ENCODE measurements at regions not wholly inside any gene's neighbourhood (a gene's known extent, or its start where the extent isn't known, plus 50 kb on each side); places are given as distances from the start of the nearest gene placed in this dataset.
"Not testable (repeated sequence)": the region's sequence is repeated elsewhere in the genome, so short reads cannot be mapped to it uniquely, and the experiment has no call there.

DNA sequence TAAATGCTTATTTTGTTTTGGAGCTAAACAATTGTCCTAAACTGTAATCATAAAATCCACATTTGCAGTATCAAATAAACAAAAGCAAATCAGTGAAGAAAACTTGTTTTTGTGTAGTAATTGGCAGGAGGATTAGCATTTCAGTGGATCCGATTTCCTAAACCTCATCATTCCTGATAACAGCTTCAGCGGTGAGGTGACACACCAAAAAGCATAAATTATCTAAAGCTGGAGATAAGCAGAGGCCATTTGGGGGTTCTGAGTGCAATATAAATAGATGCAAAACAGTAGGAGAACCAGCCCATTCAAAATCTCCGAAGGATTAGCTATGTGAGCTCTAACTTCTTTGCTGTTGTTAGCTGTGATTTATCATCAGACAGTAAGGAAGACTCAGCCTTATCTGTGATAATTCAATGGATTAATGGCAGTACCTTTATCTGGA lies 235.8 kb downstream of the EPHA7 start:
- no peak for DNase-seq

DNA sequence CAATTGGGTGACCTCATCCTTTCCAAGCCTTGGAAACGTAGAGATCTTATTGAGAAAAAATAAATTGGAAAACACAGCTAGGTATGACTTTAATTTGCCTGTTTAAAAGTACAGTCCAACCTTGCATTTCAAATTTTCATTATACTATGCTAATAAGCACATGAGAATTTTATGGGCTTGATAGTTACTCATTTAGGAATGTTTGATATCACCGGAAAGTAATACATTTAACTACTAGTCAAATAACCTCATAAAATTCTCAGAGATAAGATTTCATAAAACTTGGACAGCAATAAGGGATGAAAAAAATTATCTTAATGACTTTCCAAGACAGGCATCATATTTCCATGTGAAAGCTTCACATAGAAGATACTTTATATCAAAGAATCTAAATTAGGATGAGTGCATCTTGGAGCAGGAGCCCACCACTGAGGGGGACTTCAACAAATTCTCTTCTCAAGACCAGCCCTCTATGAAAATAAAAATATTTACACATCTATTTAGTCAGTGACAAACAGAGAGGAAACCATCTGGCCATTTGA lies 236.3 kb downstream of the EPHA7 start:
- DNase-seq, result no peak

DNA sequence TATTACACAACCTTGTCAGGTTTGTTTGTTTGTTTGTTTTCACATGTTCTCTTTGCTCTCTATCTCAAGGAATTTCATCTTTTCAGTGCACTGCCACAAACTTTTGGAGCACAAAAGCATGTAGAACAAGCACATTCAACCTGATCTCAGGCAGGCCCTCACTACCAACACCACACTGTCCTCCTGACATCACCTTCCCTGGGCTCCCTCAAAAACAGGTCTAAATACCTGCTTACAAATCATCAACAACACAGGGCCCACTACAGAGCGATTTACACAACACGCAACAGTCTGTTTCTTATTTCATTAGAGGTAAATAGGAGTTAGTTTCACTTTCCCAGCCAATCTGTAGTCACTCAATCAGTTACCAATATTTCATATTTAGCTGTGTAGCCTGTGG lies 241.4 kb downstream of the EPHA7 start:
- no peak for DNase-seq

- DNase-seq, result no peak
Observed at GRCh38 chr6:93177438-93177837, 241.9 kb downstream of the EPHA7 start.

GRCh38 chr6:93176070-93176469 lies 243.3 kb downstream of the EPHA7 start:
- DNase-seq, result no peak

- not testable (repeated sequence) for DNase-seq
Observed at GRCh38 chr6:93173573-93173972, 245.8 kb downstream of the EPHA7 start.

- no peak for DNase-seq
Observed at GRCh38 chr6:93165850-93166430, 253.4 kb downstream of the EPHA7 start.

GRCh38 chr6:93164781-93165180 lies 254.6 kb downstream of the EPHA7 start:
- no peak for DNase-seq

DNA sequence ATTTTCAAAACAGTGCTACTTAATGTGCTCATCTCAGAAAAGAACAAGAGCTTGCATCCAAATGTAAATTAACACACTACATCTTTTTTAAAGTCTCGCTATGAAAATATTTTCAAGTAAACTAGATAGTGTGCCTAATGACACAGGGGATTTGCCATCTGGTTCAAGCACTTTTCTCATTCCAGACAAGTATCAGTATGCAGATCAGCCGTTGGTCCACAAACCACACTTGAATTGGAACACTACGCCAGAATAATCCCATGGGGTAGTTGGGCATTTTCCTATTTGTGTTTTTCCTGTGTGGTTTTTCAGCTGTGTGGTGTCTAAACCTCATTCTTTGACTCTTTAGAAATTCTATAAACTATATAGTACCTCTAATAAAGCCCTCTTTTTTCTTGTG lies 256.2 kb downstream of the EPHA7 start:
- no peak for DNase-seq

DNA sequence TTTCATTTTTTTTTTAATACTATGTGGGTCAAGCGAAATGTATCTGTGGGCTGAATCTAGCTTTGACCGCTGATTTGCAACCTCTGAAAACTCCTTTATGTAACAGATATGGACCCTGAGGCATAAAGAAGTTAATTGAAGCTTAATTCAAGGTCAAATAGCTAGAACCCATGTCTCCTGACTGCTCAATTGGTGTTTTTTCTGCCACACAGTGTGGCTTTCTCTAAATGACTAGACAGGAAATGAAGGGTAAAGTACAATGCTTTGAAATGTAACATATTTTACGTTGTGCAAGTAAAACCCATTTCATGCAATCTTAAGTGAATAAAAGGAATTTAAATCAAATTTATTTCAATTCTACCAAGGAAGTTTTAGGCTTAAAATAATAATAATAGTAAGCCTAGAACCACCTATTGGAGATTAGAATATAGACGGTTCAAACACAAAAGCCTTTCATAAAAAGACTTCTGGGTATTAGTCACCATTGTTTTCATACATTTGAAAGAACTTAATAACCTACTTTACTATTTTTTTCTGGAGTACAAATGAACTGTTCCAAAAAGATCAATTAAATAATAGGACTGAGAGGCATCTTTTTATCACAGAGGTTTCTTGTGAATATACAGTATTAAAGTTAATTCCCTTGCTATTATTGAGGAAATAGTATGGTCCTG lies 279.8 kb downstream of the EPHA7 start:
- no peak for DNase-seq

- no peak for DNase-seq
Observed at GRCh38 chr6:93136111-93136510, 283.2 kb downstream of the EPHA7 start.

DNA sequence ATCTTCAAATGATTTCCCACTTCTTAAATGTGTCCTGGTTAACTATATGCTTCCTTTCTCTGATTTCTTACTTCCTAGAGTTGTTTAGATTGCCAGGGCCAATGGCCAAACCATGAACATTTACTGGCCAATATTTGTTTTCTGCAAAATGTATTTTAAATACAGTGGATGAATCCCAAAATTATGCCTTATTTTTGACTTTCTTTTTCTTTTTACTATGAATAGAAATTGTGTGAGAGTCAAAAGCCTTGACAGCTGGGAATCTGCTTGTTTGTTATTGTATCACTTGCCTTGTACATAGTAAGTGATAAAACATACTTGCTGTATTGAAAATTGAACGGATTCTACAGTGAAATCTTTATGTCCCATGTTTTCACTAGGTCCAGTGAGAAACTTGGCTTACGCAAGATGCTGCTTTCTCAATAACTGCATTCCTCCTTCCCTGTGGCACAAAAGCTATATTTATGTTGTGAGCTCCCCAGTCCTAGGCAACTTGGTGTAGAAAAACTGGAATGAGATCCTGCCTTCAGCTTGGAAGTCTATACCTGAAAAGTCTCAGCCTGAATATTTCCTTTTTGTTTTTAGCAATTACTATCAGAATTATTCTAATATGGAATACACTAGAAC lies 295.2 kb downstream of the EPHA7 start:
- no peak for DNase-seq

DNA sequence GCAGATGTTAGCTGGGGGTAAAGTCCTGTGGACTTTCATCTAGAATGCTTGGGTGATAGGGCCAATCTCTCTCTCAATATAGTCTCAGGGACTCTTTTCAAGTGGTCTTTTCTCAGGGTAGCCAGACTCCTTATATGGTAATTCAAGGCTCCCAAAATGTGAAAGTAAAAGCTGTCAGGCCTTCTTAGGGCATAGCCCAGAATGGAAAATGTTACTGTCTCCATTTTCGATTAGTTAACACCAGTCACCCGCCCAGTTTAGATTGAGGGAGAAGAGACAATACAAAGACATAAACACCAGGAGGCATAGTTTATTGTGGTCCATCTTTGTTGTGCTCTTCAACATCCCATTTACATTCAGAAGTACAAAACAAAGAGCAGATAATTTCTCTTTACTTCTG lies 295.8 kb downstream of the EPHA7 start:
- DNase-seq, result no peak

DNA sequence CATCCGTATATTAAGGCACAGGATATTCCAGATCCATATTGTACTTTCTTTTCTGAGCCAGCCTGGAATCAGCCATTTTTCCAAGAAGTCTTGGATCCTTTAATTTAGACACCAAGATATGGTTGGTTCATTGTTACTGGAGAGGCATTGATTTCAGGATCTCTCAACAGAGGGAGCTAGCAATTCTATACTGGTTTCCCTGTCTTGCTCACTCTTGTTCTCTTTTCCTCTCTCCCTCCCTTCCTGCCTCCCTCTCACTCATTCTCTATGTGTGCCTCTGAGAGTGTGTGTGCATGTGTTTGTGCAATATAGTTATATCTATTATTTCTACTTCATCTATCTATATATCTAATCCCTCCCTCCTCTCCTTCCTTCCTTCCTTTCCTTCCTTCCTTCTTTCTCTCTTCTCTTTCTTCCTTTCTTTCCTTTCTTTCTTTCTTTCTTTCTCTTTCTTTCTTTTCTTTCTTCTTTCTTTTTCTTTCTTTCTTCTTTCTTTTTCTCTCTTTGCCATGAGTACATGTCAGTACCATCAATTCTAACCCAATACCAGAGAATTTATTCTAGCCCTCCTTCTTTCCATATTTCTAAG lies 299.1 kb downstream of the EPHA7 start:
- no peak for DNase-seq

DNA sequence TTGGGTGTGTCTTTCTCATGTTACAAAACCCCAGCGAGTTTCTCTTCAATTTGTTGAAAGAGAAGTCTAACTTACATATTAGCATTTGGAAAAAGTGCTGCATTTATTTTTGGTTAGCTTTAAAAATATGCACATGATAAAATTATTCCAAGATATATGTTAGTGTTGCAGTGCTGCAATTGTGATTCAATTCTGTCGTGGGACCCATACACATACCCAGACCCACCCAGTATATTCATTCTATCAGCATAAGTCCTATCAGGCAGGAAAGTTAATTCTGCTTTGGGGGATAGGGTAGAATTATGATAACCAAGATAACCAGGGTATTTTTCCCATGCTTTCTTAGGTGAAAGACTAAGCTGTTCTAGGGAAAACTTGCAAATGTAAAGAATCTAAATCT lies 313.5 kb downstream of the EPHA7 start:
- no peak for DNase-seq

DNA sequence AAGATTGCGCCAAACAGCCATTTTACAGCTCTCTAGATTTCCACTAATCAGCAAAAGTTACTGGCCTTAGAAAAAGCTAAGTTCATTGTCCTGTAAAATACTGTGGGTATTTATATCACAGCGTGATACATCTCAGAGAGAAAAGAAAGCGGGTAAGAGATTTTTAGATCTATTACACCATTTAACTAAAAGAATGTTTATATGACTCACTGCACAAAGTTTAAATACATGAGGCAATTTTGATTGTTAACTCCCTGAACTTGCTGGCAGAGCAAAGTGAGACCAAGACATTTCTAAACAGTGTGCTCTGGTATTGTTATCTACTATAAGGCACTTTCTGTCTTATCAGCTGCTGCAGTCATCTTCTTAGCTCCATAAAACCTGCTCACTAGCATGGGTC lies 314.3 kb downstream of the EPHA7 start:
- no peak for DNase-seq

DNA sequence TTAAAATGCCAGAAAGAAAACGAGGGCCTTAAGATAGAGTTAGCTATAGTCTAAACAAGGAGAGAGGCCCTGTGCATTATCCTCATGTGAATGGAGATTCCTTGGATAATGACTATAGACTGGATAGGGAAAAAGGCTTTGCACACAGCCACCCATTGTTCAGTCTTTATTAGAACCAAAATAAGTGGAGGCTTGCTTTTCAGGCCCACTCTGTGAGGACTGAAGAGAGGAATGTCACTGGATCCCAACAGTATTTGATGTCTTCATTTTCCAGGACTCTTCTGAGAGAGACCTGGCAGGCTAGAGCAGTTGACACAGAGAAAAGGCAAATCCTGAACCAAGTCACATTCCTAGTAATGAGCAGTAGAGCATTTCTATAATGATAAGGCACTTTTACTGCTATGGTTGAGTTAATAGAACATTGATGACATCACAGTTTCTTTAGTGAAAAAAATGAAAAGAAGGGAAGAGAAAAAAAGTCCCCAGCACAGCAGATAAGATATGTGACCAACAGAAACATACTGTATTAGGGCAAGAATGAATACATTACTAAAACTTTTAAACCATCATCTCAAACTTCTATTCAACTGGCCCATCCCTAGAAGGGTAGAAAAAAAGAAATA lies 315.1 kb downstream of the EPHA7 start:
- DNase-seq, result no peak

DNA sequence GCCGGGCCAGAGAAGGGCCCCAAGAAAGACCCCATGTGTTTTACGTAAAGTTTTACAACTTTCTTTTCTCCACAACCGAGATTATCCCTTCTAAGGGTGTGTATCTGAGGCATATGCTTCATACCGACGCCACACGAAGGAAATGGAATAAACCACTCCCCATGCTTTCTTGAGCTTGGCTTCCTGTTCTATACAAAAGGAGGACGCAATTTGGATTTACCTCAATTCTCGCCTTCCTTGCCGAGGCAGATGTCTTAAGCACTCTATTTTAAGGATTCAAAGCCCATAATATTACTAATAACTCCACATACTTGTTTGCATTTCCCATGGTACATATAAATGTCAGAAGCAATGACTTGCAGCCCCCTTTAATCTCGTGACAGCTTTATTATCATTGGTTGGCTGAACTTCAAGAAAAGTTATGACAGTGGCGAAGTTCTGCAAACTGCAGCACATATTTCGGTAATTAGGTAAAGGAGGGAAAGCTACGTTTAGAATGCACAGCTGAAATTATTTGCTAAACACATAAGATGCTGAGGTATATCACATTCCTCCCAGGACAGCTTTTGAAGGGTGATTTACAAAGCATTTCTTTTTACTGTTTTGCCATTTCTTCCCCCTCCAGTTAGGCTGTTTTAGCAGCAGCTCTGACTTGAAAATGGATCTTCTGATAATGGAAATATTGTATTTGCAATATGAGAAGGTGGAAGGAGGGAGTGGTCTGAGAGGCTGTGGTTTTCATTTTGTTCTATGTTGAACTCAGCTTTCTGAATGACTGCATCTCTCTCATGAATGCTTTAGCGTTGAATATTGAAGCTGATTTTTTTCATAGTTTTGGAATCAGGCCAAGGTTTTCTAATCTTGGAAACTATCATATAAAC lies 330.5 kb downstream of the EPHA7 start:
- DNase-seq, result no peak

DNA sequence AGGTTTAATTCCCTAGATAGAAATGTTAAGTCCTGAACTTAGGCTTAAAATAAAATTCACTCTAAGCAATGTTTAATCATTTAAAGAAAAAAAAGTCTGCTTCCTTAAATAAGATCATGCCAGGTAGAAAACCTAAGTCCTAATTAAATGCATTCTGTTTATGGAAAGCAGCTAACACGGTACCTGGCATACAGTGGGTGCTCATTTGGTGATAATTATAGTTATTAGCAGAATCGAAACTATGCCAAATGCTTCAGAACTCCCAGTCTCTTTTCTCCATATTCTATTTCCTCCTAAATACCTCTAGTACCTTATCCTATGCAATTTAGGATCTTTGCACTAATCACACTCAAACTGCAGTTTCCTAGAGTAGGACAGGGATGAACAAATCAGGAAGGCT lies 331.8 kb downstream of the EPHA7 start:
- no peak for DNase-seq

GRCh38 chr6:93086351-93086750 lies 333.0 kb downstream of the EPHA7 start:
- DNase-seq, result no peak

GRCh38 chr6:93083337-93084230 lies 335.8 kb downstream of the EPHA7 start:
- DNase-seq, result no peak

All from activated CD8-positive, alpha-beta memory T cell treated with anti-CD3 and anti-CD28 coated beads for 24 hours (primary cell).